Mammary epithelial cell (primary cell): ENCODE measurements at regions not wholly inside any gene's neighbourhood (a gene's known extent, or its start where the extent isn't known, plus 50 kb on each side); places are given as distances from the start of the nearest gene placed in this dataset.

ENCODE experiments used
- CTCF ChIP-seq, 2 donors: IDR thresholded peaks in 1 of 2; conservative IDR thresholded peaks in 1 of 2; 2 replicates each; pipeline ENCODE4 v1.5.1; 2011 to 2012; ENCODE audit warnings: inconsistent platforms in 2 of 2, low read length in 2 of 2, mild to moderate bottlenecking in 2 of 2, control low read depth in 1 of 2, low read depth in 1 of 2; ENCODE audit not compliant: insufficient read depth in 1 of 2; ENCODE audit errors: extremely low read depth in 1 of 2
- EZH2 ChIP-seq: IDR thresholded peaks from 2 replicates; pipeline ENCODE4 v1.6.1; 2012; ENCODE audit warnings: low read length, inconsistent platforms, borderline replicate concordance

DNA sequence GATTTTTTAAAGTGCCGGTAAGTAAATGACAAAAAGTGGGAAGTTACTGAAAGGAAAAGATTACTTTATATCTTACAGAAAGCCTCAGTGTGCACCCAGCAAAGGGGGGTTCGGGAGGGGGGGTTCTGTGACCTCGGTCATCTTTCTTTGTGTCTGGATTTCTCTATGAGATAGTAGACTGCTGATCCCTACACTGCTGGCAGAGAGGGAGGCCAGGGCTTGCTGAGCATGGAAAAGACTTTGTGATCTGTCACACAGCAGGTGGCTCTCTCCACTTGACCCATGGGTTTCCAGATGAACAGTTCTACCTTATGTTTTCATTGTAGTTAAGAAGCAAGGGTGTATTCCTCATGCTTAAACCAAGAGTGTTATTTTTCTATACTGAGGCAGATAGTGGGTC, 475.6 kb downstream of the PCDH10 start:
- TF ChIP-seq CTCF (conservative IDR thresholded peaks at IDR 0.05 in 1 of 2, IDR thresholded peaks at IDR 0.05 in 1 of 2; ENCODE audit: extremely low read depth in 1 of 2, insufficient read depth in 1 of 2, low read depth in 1 of 2, low read length in 2 of 2) = no peak
- TF ChIP-seq EZH2 = no peak
